WTC11 (cell line): ENCODE measurements at regions not wholly inside any gene's neighbourhood (a gene's known extent, or its start where the extent isn't known, plus 50 kb on each side); places are given as distances from the start of the nearest gene placed in this dataset.

Experiments used
- ATAC-seq: fragments of 200-7000 bp; cut with Tn5 transposase; 2 replicates; pipeline ENCODE4 v1.10.0; 2021; ENCODE audit warnings: mild to moderate bottlenecking, moderate library complexity
- CTCF ChIA-PET: fragments of 300-600 bp; sonication (Branson Sonifier 250); formaldehyde crosslinking; loops from one replicate; lab custom pipeline; 2021; ENCODE audit warnings: antibody characterized with exemption; lab: Charles Lee
- POLR2A ChIA-PET: fragments of 350-600 bp; sonication (Branson Sonifier 250); formaldehyde crosslinking; loops from one replicate; lab custom pipeline; 2021; ENCODE audit warnings: antibody characterized with exemption; lab: Charles Lee
- DNase-seq: peaks from one replicate; pipeline ENCODE4 v3.0.0; 2021; ENCODE audit warnings: low spot score
- H3K27ac Mint-ChIP-seq: 2 replicates; pipeline ENCODE4 v1.8.0; 2021; ENCODE audit warnings: mixed read lengths
- H3K27me3 Mint-ChIP-seq: 2 replicates; pipeline ENCODE4 v1.8.0; 2021; ENCODE audit warnings: low read depth, mild to moderate bottlenecking, moderate library complexity, mixed read lengths
- H3K36me3 Mint-ChIP-seq: 2 replicates; pipeline ENCODE4 v1.8.0; 2021; ENCODE audit warnings: mixed read lengths
- H3K4me1 Mint-ChIP-seq: 2 replicates; pipeline ENCODE4 v1.8.0; 2022; ENCODE audit warnings: mixed read lengths
- H3K4me3 Mint-ChIP-seq: 2 replicates; pipeline ENCODE4 v1.8.0; 2021; ENCODE audit warnings: mild to moderate bottlenecking, moderate library complexity, mixed read lengths
- H3K9me3 Mint-ChIP-seq: 2 replicates; pipeline ENCODE4 v1.8.0; 2021; ENCODE audit warnings: mixed read lengths
- ATF1 ChIP-seq: sonication (generic); formaldehyde crosslinking; IDR thresholded peaks from 2 replicates; pipeline ENCODE4 v1.8.1; 2023; ENCODE audit warnings: mild to moderate bottlenecking, moderate library complexity, missing genetic modification reagents
- ATF2 ChIP-seq: sonication (generic); formaldehyde crosslinking; IDR thresholded peaks from 2 replicates; pipeline ENCODE4 v1.8.1; 2022; ENCODE audit warnings: low read depth, missing genetic modification reagents, borderline replicate concordance
- ATF6 ChIP-seq: sonication (generic); formaldehyde crosslinking; IDR thresholded peaks from 2 replicates; pipeline ENCODE4 v1.8.1; 2023; ENCODE audit warnings: mild to moderate bottlenecking, missing genetic modification reagents
- CDX4 ChIP-seq: fragments of 250-450 bp; sonication (Bioruptor Pico); IDR thresholded peaks from 2 replicates; pipeline ENCODE4 v1.9.0; 2021; ENCODE audit warnings: moderate library complexity, mild to moderate bottlenecking, inconsistent platforms, borderline replicate concordance
- CREM ChIP-seq: sonication (generic); formaldehyde crosslinking; IDR thresholded peaks from 2 replicates; pipeline ENCODE4 v1.8.1; 2022; ENCODE audit warnings: mild to moderate bottlenecking, missing genetic modification reagents, moderate library complexity
- CTCF ChIP-seq: fragments of 200-600 bp; IDR thresholded peaks from 2 replicates; pipeline ENCODE4 v1.8.0; 2022; ENCODE audit warnings: antibody characterized with exemption
- E2F4 ChIP-seq: sonication (generic); formaldehyde crosslinking; IDR thresholded peaks from 2 replicates; pipeline ENCODE4 v1.8.1; 2022; ENCODE audit warnings: low read depth, mild to moderate bottlenecking, moderate library complexity, missing genetic modification reagents, borderline replicate concordance
- FOXK1 ChIP-seq: sonication (generic); formaldehyde crosslinking; IDR thresholded peaks from 2 replicates; pipeline ENCODE4 v1.8.0; 2022; ENCODE audit warnings: mild to moderate bottlenecking, moderate library complexity, missing genetic modification reagents
- HMGA2 ChIP-seq: fragments of 250-450 bp; sonication (Bioruptor Pico); IDR thresholded peaks from 2 replicates; pipeline ENCODE4 v1.4.0; 2021; ENCODE audit warnings: mild to moderate bottlenecking, moderate library complexity
- IRF2 ChIP-seq: sonication (generic); formaldehyde crosslinking; IDR thresholded peaks from 2 replicates; pipeline ENCODE4 v1.8.0; 2022; ENCODE audit warnings: low read depth, missing genetic modification reagents, borderline replicate concordance
- KAT7 ChIP-seq: sonication (generic); formaldehyde crosslinking; IDR thresholded peaks from 2 replicates; pipeline ENCODE4 v1.8.1; 2023; ENCODE audit warnings: missing genetic modification reagents, mild to moderate bottlenecking, borderline replicate concordance
- MYBL2 ChIP-seq: sonication (generic); formaldehyde crosslinking; IDR thresholded peaks from 2 replicates; pipeline ENCODE4 v1.8.1; 2023; ENCODE audit warnings: mild to moderate bottlenecking, moderate library complexity, missing genetic modification reagents
- NFE2L1 ChIP-seq: sonication (generic); formaldehyde crosslinking; IDR thresholded peaks from 2 replicates; pipeline ENCODE4 v1.8.1; 2023; ENCODE audit warnings: missing genetic modification reagents
- NR1H2 ChIP-seq: sonication (generic); formaldehyde crosslinking; IDR thresholded peaks from 2 replicates; pipeline ENCODE4 v1.9.0; 2021; ENCODE audit warnings: mild to moderate bottlenecking, moderate library complexity, missing genetic modification reagents
- SMAD3 ChIP-seq: sonication (generic); formaldehyde crosslinking; IDR thresholded peaks from 2 replicates; pipeline ENCODE4 v1.8.0; 2022; ENCODE audit warnings: missing genetic modification reagents, mild to moderate bottlenecking, borderline replicate concordance
- STAT6 ChIP-seq: sonication (generic); formaldehyde crosslinking; conservative IDR thresholded peaks from 2 replicates; pipeline ENCODE4 v1.8.1; 2023; ENCODE audit warnings: mild to moderate bottlenecking, low read depth, missing genetic modification reagents, moderate library complexity
- USF1 ChIP-seq: sonication (generic); formaldehyde crosslinking; IDR thresholded peaks from 2 replicates; pipeline ENCODE4 v1.8.0; 2022; ENCODE audit warnings: mild to moderate bottlenecking, missing genetic modification reagents
- ZNF232 ChIP-seq: sonication (generic); formaldehyde crosslinking; IDR thresholded peaks from 2 replicates; pipeline ENCODE4 v1.8.0; 2022; ENCODE audit warnings: mild to moderate bottlenecking, missing genetic modification reagents
- ZNF263 ChIP-seq: sonication (generic); formaldehyde crosslinking; IDR thresholded peaks from 2 replicates; pipeline ENCODE4 v1.8.1; 2022; ENCODE audit warnings: low read depth, mild to moderate bottlenecking, moderate library complexity, missing genetic modification reagents
- ZNF317 ChIP-seq: sonication (generic); formaldehyde crosslinking; IDR thresholded peaks from 2 replicates; pipeline ENCODE4 v1.8.1; 2023; ENCODE audit warnings: low read depth, mild to moderate bottlenecking, moderate library complexity, missing genetic modification reagents, borderline replicate concordance
- ZNF416 ChIP-seq: fragments of 250-450 bp; sonication (Bioruptor Pico); IDR thresholded peaks from 2 replicates; pipeline ENCODE4 v1.9.0; 2021; ENCODE audit warnings: mild to moderate bottlenecking, inconsistent platforms

- no peak for TF ChIP-seq FOXK1 (CRISPR knock-in tag)
- TF ChIP-seq ZNF317 (CRISPR knock-in tag) = no peak
- TF ChIP-seq CDX4 (CRISPR knock-in tag) = no peak
- no peak for TF ChIP-seq HMGA2 (CRISPR knock-in tag)
- no peak for TF ChIP-seq NFE2L1
- no peak for TF ChIP-seq SMAD3 (CRISPR knock-in tag)
- TF ChIP-seq CREM (CRISPR knock-in tag) = no peak
- no peak for TF ChIP-seq ATF2
- TF ChIP-seq IRF2 (CRISPR knock-in tag) = no peak
- no peak for TF ChIP-seq KAT7 (CRISPR knock-in tag)
These were observed 355.1 kb upstream of the PTBP2 start (continued) for GRCh38 chr1:96366516-96366915.

GRCh38 chr1:96367791-96368190 is 353.8 kb upstream of the PTBP2 start:
- H3K36me3 Mint-ChIP-seq = no peaks in the 10 kb centered on the region
- no peak overlapping the region for H3K4me3 Mint-ChIP-seq
- no peaks in the 10 kb centered on the region for H3K27me3 Mint-ChIP-seq
- ATAC-seq (no peak), DNase-seq (no peak)
- peaks cover 5% of the 10 kb centered on the region for H3K9me3 Mint-ChIP-seq
- POLR2A ChIA-PET = no interaction called here
- H3K27ac Mint-ChIP-seq = no peak overlapping the region
- peaks cover 3% of the 10 kb centered on the region for H3K4me1 Mint-ChIP-seq
- no peak for TF ChIP-seq CTCF
- no peak for TF ChIP-seq NR1H2 (CRISPR knock-in tag)
- no peak for TF ChIP-seq USF1 (CRISPR knock-in tag)
- TF ChIP-seq ATF1 (CRISPR knock-in tag) = no peak
- TF ChIP-seq MYBL2 (CRISPR knock-in tag) = no peak
- TF ChIP-seq STAT6 (CRISPR knock-in tag) = no peak
- no peak for TF ChIP-seq ATF6 (CRISPR knock-in tag)
- TF ChIP-seq NFE2L1 = no peak
- TF ChIP-seq E2F4 = no peak
- TF ChIP-seq ZNF232 = no peak
- no peak for TF ChIP-seq ZNF416 (CRISPR knock-in tag)
- TF ChIP-seq ZNF263 = no peak
- TF ChIP-seq ATF2 = no peak
- CTCF ChIA-PET = no interaction called here
